ENCODE measurements at regions not wholly inside any gene's neighbourhood (a gene's known extent, or its start where the extent isn't known, plus 50 kb on each side); places are given as distances from the start of the nearest gene placed in this dataset.

GRCh38 chr12:114221136-114221833, 184.7 kb downstream of the TBX5 start:
- no peak for DNase-seq (ENCODE audit: low read depth)
- no peak for TF ChIP-seq CTCF (IDR thresholded peaks at IDR 0.05; ENCODE audit: low read depth, low read length, missing control alignments)
- H3K4me3 ChIP-seq (ENCODE audit: low read depth, low read length) = no peak overlapping the region

GRCh38 chr12:114220311-114220710, 185.6 kb downstream of the TBX5 start:
- no peak overlapping the region for H3K4me3 ChIP-seq (ENCODE audit: low read depth, low read length)
- no peak for DNase-seq (ENCODE audit: low read depth)
- TF ChIP-seq CTCF (IDR thresholded peaks at IDR 0.05; ENCODE audit: low read depth, low read length, missing control alignments) = no peak

- TF ChIP-seq CTCF (IDR thresholded peaks at IDR 0.05; ENCODE audit: low read depth, low read length, missing control alignments) = no peak
- H3K4me3 ChIP-seq (ENCODE audit: low read depth, low read length) = no peak overlapping the region
- no peak for DNase-seq (ENCODE audit: low read depth)
Observed at GRCh38 chr12:114218136-114218535, 187.8 kb downstream of the TBX5 start.

- DNase-seq (ENCODE audit: low read depth) = no peak
- no peak overlapping the region for H3K4me3 ChIP-seq (ENCODE audit: low read depth, low read length)
- no peak for TF ChIP-seq CTCF (IDR thresholded peaks at IDR 0.05; ENCODE audit: low read depth, low read length, missing control alignments)
Observed at GRCh38 chr12:114215746-114216145, 190.2 kb downstream of the TBX5 start.

GRCh38 chr12:114213055-114213581, 192.8 kb downstream of the TBX5 start:
- no peak overlapping the region for H3K4me3 ChIP-seq (ENCODE audit: low read depth, low read length)
- TF ChIP-seq CTCF (IDR thresholded peaks at IDR 0.05; ENCODE audit: low read depth, low read length, missing control alignments) = no peak
- no peak for DNase-seq (ENCODE audit: low read depth)

GRCh38 chr12:114209861-114210260, 196.1 kb downstream of the TBX5 start:
- DNase-seq (ENCODE audit: low read depth) = no peak
- no peak for TF ChIP-seq CTCF (IDR thresholded peaks at IDR 0.05; ENCODE audit: low read depth, low read length, missing control alignments)
- H3K4me3 ChIP-seq (ENCODE audit: low read depth, low read length) = no peak overlapping the region

GRCh38 chr12:114206525-114206924, 199.4 kb downstream of the TBX5 start:
- DNase-seq (ENCODE audit: low read depth) = no peak
- TF ChIP-seq CTCF (IDR thresholded peaks at IDR 0.05; ENCODE audit: low read depth, low read length, missing control alignments) = no peak

More at GRCh38 chr12:114206525-114206924, 199.4 kb downstream of the TBX5 start:
- no peak overlapping the region for H3K4me3 ChIP-seq (ENCODE audit: low read depth, low read length)
